ENCODE measurements at regions not wholly inside any gene's neighbourhood (a gene's known extent, or its start where the extent isn't known, plus 50 kb on each side); places are given as distances from the start of the nearest gene placed in this dataset.

DNA sequence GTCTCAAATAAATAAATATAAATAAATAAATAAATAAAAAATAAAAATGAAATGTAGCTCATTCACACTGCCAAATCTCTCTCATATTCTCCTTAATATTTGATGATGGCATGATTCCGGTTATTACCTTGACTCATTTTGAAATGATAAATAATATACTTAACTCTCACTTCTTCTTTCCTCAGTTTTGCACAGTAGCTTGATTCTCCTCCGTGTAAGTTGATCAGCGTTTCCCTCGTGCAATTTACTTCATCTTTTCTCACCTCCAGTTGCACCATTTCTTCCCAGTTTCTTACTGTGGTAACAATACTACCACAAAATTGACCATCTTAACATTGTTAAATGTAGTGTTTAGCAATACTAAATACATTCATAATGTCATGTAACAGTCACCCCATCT is 111.6 kb downstream of the RIPK4 start:
- CTCF ChIA-PET = no interaction called here
- H3K9me3 ChIP-seq (ENCODE audit: control extremely low read depth in 1 of 3, control insufficient read depth in 2 of 3, insufficient read depth in 1 of 3, low read length in 2 of 3) = peaks cover 0 to 3% (median 0%) of the 10 kb centered on the region in 3 donors
- no peak overlapping the region for H3K9ac ChIP-seq (ENCODE audit: low read length)
- Mint-ChIP-seq H3K27me3 (peaks cover 50% of the 10 kb centered on the region), H3K27ac (no peak overlapping the region), H3K4me3 (no peak overlapping the region), H3K9me3 (ENCODE audit: insufficient read depth) (no peaks in the 10 kb centered on the region), H3K4me1 (no peaks in the 10 kb centered on the region)
- WGBS (ENCODE audit: insufficient coverage) = no CpG with 5 or more reads among the region's 4 CpGs
- H3K4me1 ChIP-seq (ENCODE audit: control insufficient read depth in 2 of 2, insufficient read depth in 2 of 2, low read length in 2 of 2) = no peaks in the 10 kb centered on the region
- H3K4me3 ChIP-seq (ENCODE audit: control extremely low read depth in 1 of 5, extremely low read depth in 1 of 5, insufficient read depth in 1 of 5, low read depth in 2 of 5, low read length in 4 of 5) = no peak overlapping the region
- POLR2A ChIA-PET = no interaction called here
- peaks cover 0 to 3% (median 1%) of the 10 kb centered on the region in 4 experiments for H3K27me3 ChIP-seq (replicated peaks in 1 of 4; ENCODE audit: control extremely low read depth in 1 of 4, control insufficient read depth in 3 of 4, insufficient read depth in 4 of 4, low read length in 3 of 4)
- no peaks in the 10 kb centered on the region for H3K79me2 ChIP-seq (ENCODE audit: control insufficient read depth, insufficient read depth, low read length)
- H3K36me3 ChIP-seq (replicated peaks in 1 of 2; ENCODE audit: control extremely low read depth in 1 of 2, control insufficient read depth in 1 of 2, extremely low read depth in 1 of 2, insufficient read depth in 2 of 2, low read length in 1 of 2) = no peaks in the 10 kb centered on the region
- no peak for ATAC-seq (ENCODE audit: low read depth)
- no peak overlapping the region for H3K27ac ChIP-seq (ENCODE audit: low read length in 2 of 2)
- no peak for DNase-seq
- no peak overlapping the region for H3K4me2 ChIP-seq (replicated peaks; ENCODE audit: low read depth, low read length, poor library complexity, severe bottlenecking)
- intact Hi-C loops (cut with micrococcal nuclease) = no loop called here
- TF ChIP-seq, protein P1, sequence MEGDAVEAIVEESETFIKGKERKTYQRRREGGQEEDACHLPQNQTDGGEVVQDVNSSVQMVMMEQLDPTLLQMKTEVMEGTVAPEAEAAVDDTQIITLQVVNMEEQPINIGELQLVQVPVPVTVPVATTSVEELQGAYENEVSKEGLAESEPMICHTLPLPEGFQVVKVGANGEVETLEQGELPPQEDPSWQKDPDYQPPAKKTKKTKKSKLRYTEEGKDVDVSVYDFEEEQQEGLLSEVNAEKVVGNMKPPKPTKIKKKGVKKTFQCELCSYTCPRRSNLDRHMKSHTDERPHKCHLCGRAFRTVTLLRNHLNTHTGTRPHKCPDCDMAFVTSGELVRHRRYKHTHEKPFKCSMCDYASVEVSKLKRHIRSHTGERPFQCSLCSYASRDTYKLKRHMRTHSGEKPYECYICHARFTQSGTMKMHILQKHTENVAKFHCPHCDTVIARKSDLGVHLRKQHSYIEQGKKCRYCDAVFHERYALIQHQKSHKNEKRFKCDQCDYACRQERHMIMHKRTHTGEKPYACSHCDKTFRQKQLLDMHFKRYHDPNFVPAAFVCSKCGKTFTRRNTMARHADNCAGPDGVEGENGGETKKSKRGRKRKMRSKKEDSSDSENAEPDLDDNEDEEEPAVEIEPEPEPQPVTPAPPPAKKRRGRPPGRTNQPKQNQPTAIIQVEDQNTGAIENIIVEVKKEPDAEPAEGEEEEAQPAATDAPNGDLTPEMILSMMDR (IDR thresholded peaks at IDR 0.05) = no peak
- no peak for TF ChIP-seq EZH2 (IDR thresholded peaks at IDR 0.05; ENCODE audit: borderline replicate concordance, insufficient read depth, low read depth, low read length, poor library complexity, severe bottlenecking)
- H2AFZ ChIP-seq (ENCODE audit: insufficient read depth, low read depth, low read length, poor library complexity, severe bottlenecking) = no peak overlapping the region
- no peaks in the 10 kb centered on the region for H4K20me1 ChIP-seq (ENCODE audit: control insufficient read depth, insufficient read depth, low read length, poor library complexity, severe bottlenecking)

- peaks cover 0 to 3% (median 0%) of the 10 kb centered on the region in 3 donors for H3K9me3 ChIP-seq (ENCODE audit: control extremely low read depth in 1 of 3, control insufficient read depth in 2 of 3, insufficient read depth in 1 of 3, low read length in 2 of 3)
- CTCF ChIA-PET = no interaction called here
- no peaks in the 10 kb centered on the region for H3K79me2 ChIP-seq (ENCODE audit: control insufficient read depth, insufficient read depth, low read length)
- H3K4me2 ChIP-seq (replicated peaks; ENCODE audit: low read depth, low read length, poor library complexity, severe bottlenecking) = no peak overlapping the region
- intact Hi-C loops (cut with micrococcal nuclease) = no loop called here
- WGBS (ENCODE audit: insufficient coverage) = no CpG with 5 or more reads among the region's 3 CpGs
- no peak overlapping the region for H3K27ac ChIP-seq (ENCODE audit: low read length in 2 of 2)
- TF ChIP-seq, protein P1 (IDR thresholded peaks at IDR 0.05) = no peak
- no peak for TF ChIP-seq EZH2 (IDR thresholded peaks at IDR 0.05; ENCODE audit: borderline replicate concordance, insufficient read depth, low read depth, low read length, poor library complexity, severe bottlenecking)
- Mint-ChIP-seq H3K4me1 (no peaks in the 10 kb centered on the region), H3K27ac (no peak overlapping the region), H3K4me3 (no peak overlapping the region), H3K9me3 (ENCODE audit: insufficient read depth) (no peaks in the 10 kb centered on the region), H3K27me3 (peaks cover 49% of the 10 kb centered on the region)
- no peaks in the 10 kb centered on the region for H4K20me1 ChIP-seq (ENCODE audit: control insufficient read depth, insufficient read depth, low read length, poor library complexity, severe bottlenecking)
- H3K9ac ChIP-seq (ENCODE audit: low read length) = no peak overlapping the region
- no peaks in the 10 kb centered on the region for H3K4me1 ChIP-seq (ENCODE audit: control insufficient read depth in 2 of 2, insufficient read depth in 2 of 2, low read length in 2 of 2)
- no peak overlapping the region for H3K4me3 ChIP-seq (ENCODE audit: control extremely low read depth in 1 of 5, extremely low read depth in 1 of 5, insufficient read depth in 1 of 5, low read depth in 2 of 5, low read length in 4 of 5)
- POLR2A ChIA-PET = no interaction called here
- ATAC-seq (ENCODE audit: low read depth) = no peak
- H2AFZ ChIP-seq (ENCODE audit: insufficient read depth, low read depth, low read length, poor library complexity, severe bottlenecking) = no peak overlapping the region
- no peaks in the 10 kb centered on the region for H3K36me3 ChIP-seq (replicated peaks in 1 of 2; ENCODE audit: control extremely low read depth in 1 of 2, control insufficient read depth in 1 of 2, extremely low read depth in 1 of 2, insufficient read depth in 2 of 2, low read length in 1 of 2)
- DNase-seq = no peak
- H3K27me3 ChIP-seq (replicated peaks in 1 of 4; ENCODE audit: control extremely low read depth in 1 of 4, control insufficient read depth in 3 of 4, insufficient read depth in 4 of 4, low read length in 3 of 4) = peaks cover 0 to 3% (median 1%) of the 10 kb centered on the region in 4 experiments
Measured at GRCh38 chr21:41653954-41654491, 112.8 kb downstream of the RIPK4 start.
